DMS53 treated with DMSO at 0.1 percent for 48 hours (cell line): ENCODE measurements at regions not wholly inside any gene's neighbourhood (a gene's known extent, or its start where the extent isn't known, plus 50 kb on each side); places are given as distances from the start of the nearest gene placed in this dataset.

Experiments used
- DNase-seq: peaks from one replicate; lab custom pipeline; 2025; ENCODE audit not compliant: unreplicated experiment; lab: John Stamatoyannopoulos, UW

- DNase-seq = no peak
These were observed 135.3 kb downstream of the PAPOLA start for GRCh38 chr14:96637521-96637920.

- DNase-seq = no peak
These were observed 136.1 kb downstream of the PAPOLA start for GRCh38 chr14:96638041-96638855.

GRCh38 chr14:96639550-96639949, 137.4 kb downstream of the PAPOLA start:
- no peak for DNase-seq

- DNase-seq = no peak
These were observed 146.5 kb downstream of the PAPOLA start for GRCh38 chr14:96648506-96649326.

- no peak for DNase-seq
These were observed 147.1 kb downstream of the PAPOLA start for GRCh38 chr14:96649327-96649601.

GRCh38 chr14:96653597-96653996, 143.6 kb upstream of the VRK1 start:
- no peak for DNase-seq

GRCh38 chr14:96658611-96659010, 138.6 kb upstream of the VRK1 start:
- DNase-seq = no peak

GRCh38 chr14:96660123-96660522, 137.1 kb upstream of the VRK1 start:
- no peak for DNase-seq

GRCh38 chr14:96660667-96661066, 136.5 kb upstream of the VRK1 start:
- DNase-seq = no peak

GRCh38 chr14:96661244-96661969, 135.8 kb upstream of the VRK1 start:
- DNase-seq = no peak

GRCh38 chr14:96662116-96662970, 134.8 kb upstream of the VRK1 start:
- no peak for DNase-seq

GRCh38 chr14:96663076-96663475, 134.1 kb upstream of the VRK1 start:
- DNase-seq = no peak

GRCh38 chr14:96663491-96664067, 133.6 kb upstream of the VRK1 start:
- no peak for DNase-seq

GRCh38 chr14:96666088-96666487, 131.1 kb upstream of the VRK1 start:
- DNase-seq = no peak

GRCh38 chr14:96670391-96670790, 126.8 kb upstream of the VRK1 start:
- no peak for DNase-seq

- DNase-seq = no peak
These were observed 126.0 kb upstream of the VRK1 start for GRCh38 chr14:96671218-96671617.

GRCh38 chr14:96673706-96674105, 123.5 kb upstream of the VRK1 start:
- no peak for DNase-seq

- DNase-seq = no peak
These were observed 123.1 kb upstream of the VRK1 start for GRCh38 chr14:96674121-96674520.

- no peak for DNase-seq
These were observed 121.0 kb upstream of the VRK1 start for GRCh38 chr14:96676166-96676565.

GRCh38 chr14:96681829-96682228, 115.4 kb upstream of the VRK1 start:
- no peak for DNase-seq

GRCh38 chr14:96682401-96682800, 114.8 kb upstream of the VRK1 start:
- no peak for DNase-seq
